A549 (cell line): ENCODE measurements at regions not wholly inside any gene's neighbourhood (a gene's known extent, or its start where the extent isn't known, plus 50 kb on each side); places are given as distances from the start of the nearest gene placed in this dataset.

Experiments
- ATAC-seq, 2 experiments: fragments of 200-7000 bp in 1 of 2; fragments of >200 bp in 1 of 2; cut with Nextera tagmentation in 1 of 2; cut with Tn5 transposase in 1 of 2; 3 replicates each; pipeline versions ENCODE4 v1.8.0 to v1.9.1; 2018 to 2020; ENCODE audit warnings: mild to moderate bottlenecking in 1 of 2, moderate library complexity in 1 of 2
- CTCF ChIA-PET: fragments of 300-600 bp; sonication (Branson Sonifier 250); formaldehyde crosslinking; extraction: SDS; loops from one replicate; lab custom pipeline; 2021; ENCODE audit warnings: antibody characterized with exemption, inconsistent platforms; lab: Yijun Ruan, JAX
- POLR2A ChIA-PET: fragments of 350-600 bp; formaldehyde crosslinking; extraction: SDS; loops from one replicate; lab custom pipeline; 2021; ENCODE audit warnings: antibody characterized with exemption, inconsistent platforms; lab: Yijun Ruan, JAX
- DNase-seq, 2 experiments: peaks; one replicate each; pipeline versions ENCODE4 v3.0.0 to v3.0.0-alpha.2; 2011 to 2016; ENCODE audit warnings: low read depth in 1 of 2, low spot score in 1 of 2
- FAIRE-seq: peaks from 2 replicates; lab custom pipeline; 2011; peaks lifted over from hg19 to GRCh38; lab: Jason Lieb, UNC
- H3K27ac ChIP-seq, 2 experiments: fragments of >200 bp; sonication (Bioruptor Twin); formaldehyde crosslinking; 3 replicates each; pipeline ENCODE4 v1.5.1; 2016 to 2017
- H3K4me1 ChIP-seq: fragments of >200 bp; sonication (Bioruptor Twin); formaldehyde crosslinking; 3 replicates; pipeline ENCODE4 v1.6.1; 2016
- H3K4me2 ChIP-seq: fragments of >200 bp; sonication (Bioruptor Twin); formaldehyde crosslinking; 3 replicates; pipeline ENCODE4 v1.6.1; 2016
- H3K4me3 ChIP-seq: fragments of >200 bp; sonication (Bioruptor Twin); formaldehyde crosslinking; 3 replicates; pipeline ENCODE4 v1.5.1; 2016
- H3K9me3 ChIP-seq: fragments of >200 bp; sonication (Bioruptor Twin); formaldehyde crosslinking; 3 replicates; pipeline ENCODE4 v1.6.1; 2016
- BHLHE40 ChIP-seq: IDR thresholded peaks from 2 replicates; pipeline ENCODE4 v1.6.1; 2012; ENCODE audit warnings: low read depth, low read length, inconsistent platforms
- CBX2 ChIP-seq: fragments of 200-600 bp; sonication (generic); IDR thresholded peaks from 2 replicates; pipeline ENCODE4 v1.6.1; 2016; ENCODE audit warnings: low read depth, mild to moderate bottlenecking, borderline replicate concordance
- CHD2 ChIP-seq: fragments of 150-350 bp; IDR thresholded peaks from 2 replicates; pipeline ENCODE4 v1.6.1; 2014; ENCODE audit warnings: low read length; ENCODE audit not compliant: partially characterized antibody
- CHD4 ChIP-seq: fragments of 200-600 bp; sonication (generic); IDR thresholded peaks from 2 replicates; pipeline ENCODE4 v1.6.1; 2016; ENCODE audit warnings: antibody characterized with exemption, mild to moderate bottlenecking, borderline replicate concordance
- EHF ChIP-seq: fragments of 250-450 bp; sonication (Bioruptor Pico); IDR thresholded peaks from 2 replicates; pipeline ENCODE4 v1.5.0; 2020; ENCODE audit warnings: mild to moderate bottlenecking
- EHMT2 ChIP-seq: fragments of 200-600 bp; sonication (generic); IDR thresholded peaks from 2 replicates; pipeline ENCODE4 v1.6.1; 2016; ENCODE audit warnings: antibody characterized with exemption, low read depth, mild to moderate bottlenecking, moderate library complexity
- EP300 ChIP-seq, 2 experiments: fragments of >200 bp; sonication (Bioruptor Twin); formaldehyde crosslinking; IDR thresholded peaks; 2 replicates in 1 of 2; 3 replicates in 1 of 2; pipeline ENCODE4 v1.6.1; 2016 to 2017
- FOSB ChIP-seq: fragments of 250-450 bp; sonication (Bioruptor Pico); IDR thresholded peaks from 2 replicates; pipeline ENCODE4 v1.5.0; 2020; ENCODE audit warnings: mild to moderate bottlenecking, moderate library complexity
- FOXS1 ChIP-seq: fragments of 250-450 bp; sonication (Bioruptor Pico); IDR thresholded peaks from 2 replicates; pipeline ENCODE4 v1.5.0; 2020; ENCODE audit warnings: mild to moderate bottlenecking, moderate library complexity
- HOXB13 ChIP-seq: fragments of 250-450 bp; sonication (Bioruptor Pico); IDR thresholded peaks from 2 replicates; pipeline ENCODE4 v1.5.0; 2020; ENCODE audit warnings: low read depth, mild to moderate bottlenecking, moderate library complexity
- HOXB5 ChIP-seq: fragments of 250-450 bp; sonication (Bioruptor Pico); IDR thresholded peaks from 2 replicates; pipeline ENCODE4 v1.5.0; 2020; ENCODE audit warnings: mild to moderate bottlenecking, moderate library complexity
- JUN ChIP-seq, 2 experiments: fragments of >200 bp; sonication (Bioruptor Twin); formaldehyde crosslinking; IDR thresholded peaks; 2 replicates in 1 of 2; 3 replicates in 1 of 2; pipeline ENCODE4 v1.6.1; 2016 to 2017
- MAFK ChIP-seq: fragments of 450-650 bp; IDR thresholded peaks from 2 replicates; pipeline ENCODE4 v1.6.1; 2014; ENCODE audit not compliant: partially characterized antibody
- NPAS2 ChIP-seq: fragments of 250-450 bp; sonication (Bioruptor Pico); IDR thresholded peaks from 2 replicates; pipeline ENCODE4 v1.8.0; 2022; ENCODE audit warnings: mild to moderate bottlenecking, moderate library complexity, borderline replicate concordance
- POLR2A ChIP-seq: IDR thresholded peaks from 2 replicates; pipeline ENCODE4 v1.6.1; 2012; ENCODE audit warnings: mild to moderate bottlenecking, low read length
- RAD21 ChIP-seq, 2 experiments: fragments of >200 bp in 1 of 2; sonication (Bioruptor Twin) in 1 of 2; formaldehyde crosslinking in 1 of 2; IDR thresholded peaks in 1 of 2; conservative IDR thresholded peaks in 1 of 2; 2 replicates in 1 of 2; 3 replicates in 1 of 2; pipeline ENCODE4 v1.6.1; 2012 to 2018; ENCODE audit warnings: inconsistent platforms in 1 of 2
- RNF2 ChIP-seq: fragments of 200-600 bp; sonication (generic); IDR thresholded peaks from 2 replicates; pipeline ENCODE4 v1.6.1; 2016; ENCODE audit warnings: low read depth, mild to moderate bottlenecking, antibody characterized with exemption, moderate library complexity, borderline replicate concordance
- SREBF2 ChIP-seq: fragments of 450-650 bp; IDR thresholded peaks from 2 replicates; pipeline ENCODE4 v1.6.1; 2014; ENCODE audit warnings: mild to moderate bottlenecking, moderate library complexity
- TP53 ChIP-seq: fragments of 250-450 bp; sonication (Bioruptor Pico); IDR thresholded peaks from 2 replicates; pipeline ENCODE4 v1.5.0; 2021; ENCODE audit warnings: mild to moderate bottlenecking, moderate library complexity
- ZFP36 ChIP-seq: fragments of 450-650 bp; IDR thresholded peaks from 2 replicates; pipeline ENCODE4 v1.6.1; 2014; ENCODE audit warnings: borderline replicate concordance; ENCODE audit not compliant: partially characterized antibody
- ZNF302 ChIP-seq: fragments of 250-450 bp; sonication (Bioruptor Pico); IDR thresholded peaks from 2 replicates; pipeline ENCODE4 v1.9.0; 2021; ENCODE audit warnings: inconsistent platforms, mild to moderate bottlenecking, moderate library complexity
- WGBS: methylation state at CpG from one replicate; pipeline ENCODE4 v1.1.6; 2017; ENCODE audit errors: missing lambda C conversion rate; 5-methylcytosine and 5-hydroxymethylcytosine counted together
- TF ChIP-seq, protein P1 (sequence below): IDR thresholded peaks from 2 replicates; pipeline ENCODE4 v1.6.1; 2012
- TF ChIP-seq, protein P2 (sequence below): fragments of >200 bp; sonication (Bioruptor Twin); formaldehyde crosslinking; IDR thresholded peaks from 3 replicates; pipeline ENCODE4 v1.6.1; 2016
- TF ChIP-seq, protein P3 (sequence below): fragments of 150-350 bp; IDR thresholded peaks from 2 replicates; pipeline ENCODE4 v1.6.1; 2014; ENCODE audit warnings: low read depth, mild to moderate bottlenecking, low read length
- TF ChIP-seq, protein P4 (sequence below): fragments of >200 bp; sonication (Bioruptor Twin); formaldehyde crosslinking; IDR thresholded peaks from 3 replicates; pipeline ENCODE4 v1.5.1; 2016
- TF ChIP-seq, protein P5 (sequence below): fragments of >200 bp; sonication (Bioruptor Twin); formaldehyde crosslinking; IDR thresholded peaks from 2 replicates; pipeline ENCODE4 v1.6.1; 2016

DNA sequence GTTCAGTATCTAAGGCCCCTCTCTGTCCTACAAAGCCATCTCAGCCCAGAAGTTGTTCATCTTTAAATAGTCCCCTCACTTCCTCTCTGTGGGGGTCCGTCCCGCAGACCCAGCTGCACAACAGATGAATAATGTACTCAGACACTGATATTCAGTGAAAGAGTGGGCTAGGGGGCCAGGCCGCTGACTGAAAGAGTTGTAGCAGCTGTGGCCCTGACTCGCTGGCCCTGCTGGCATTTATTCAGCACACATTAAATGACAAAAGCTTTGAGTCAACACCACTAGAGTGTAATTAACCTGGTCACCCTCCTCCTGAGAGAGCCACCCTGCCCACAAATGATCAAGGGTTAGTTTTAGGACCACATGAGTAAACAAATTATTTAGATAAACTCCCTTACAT is 76.3 kb downstream of the MED10 start:
- ChIA-PET CTCF (interaction anchor here (0.7 kb wide), 1 partner anchor 20 kb away, joined by 3 read pairs; no protein-coding TSS in a partner anchor), POLR2A (no interaction called here)
- Histone ChIP-seq H3K9me3 (no peaks in the 10 kb centered on the region), H3K27ac (no peak overlapping the region), H3K4me2 (no peak overlapping the region), H3K4me3 (no peak overlapping the region), H3K4me1 (no peaks in the 10 kb centered on the region)
- 5% methylated on average over 4 of the region's 4 CpGs for WGBS
- ATAC-seq (no peak), FAIRE-seq (no peak), DNase-seq (no peak)
- TF ChIP-seq ZNF302 (no peak), FOXS1 (no peak), CHD2 (no peak), NPAS2 (CRISPR knock-in tag) (no peak), EP300 (IDR thresholded peaks at IDR 0.05) (no peak), CHD4 (no peak), HOXB13 (no peak), CBX2 (no peak), SREBF2 (no peak), FOSB (no peak), ZFP36 (no peak)
- TF ChIP-seq, protein P1, sequence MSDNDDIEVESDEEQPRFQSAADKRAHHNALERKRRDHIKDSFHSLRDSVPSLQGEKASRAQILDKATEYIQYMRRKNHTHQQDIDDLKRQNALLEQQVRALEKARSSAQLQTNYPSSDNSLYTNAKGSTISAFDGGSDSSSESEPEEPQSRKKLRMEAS: no peak
- TF ChIP-seq, protein P2, sequence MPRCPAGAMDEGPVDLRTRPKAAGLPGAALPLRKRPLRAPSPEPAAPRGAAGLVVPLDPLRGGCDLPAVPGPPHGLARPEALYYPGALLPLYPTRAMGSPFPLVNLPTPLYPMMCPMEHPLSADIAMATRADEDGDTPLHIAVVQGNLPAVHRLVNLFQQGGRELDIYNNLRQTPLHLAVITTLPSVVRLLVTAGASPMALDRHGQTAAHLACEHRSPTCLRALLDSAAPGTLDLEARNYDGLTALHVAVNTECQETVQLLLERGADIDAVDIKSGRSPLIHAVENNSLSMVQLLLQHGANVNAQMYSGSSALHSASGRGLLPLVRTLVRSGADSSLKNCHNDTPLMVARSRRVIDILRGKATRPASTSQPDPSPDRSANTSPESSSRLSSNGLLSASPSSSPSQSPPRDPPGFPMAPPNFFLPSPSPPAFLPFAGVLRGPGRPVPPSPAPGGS: no peak
- TF ChIP-seq, protein P3, sequence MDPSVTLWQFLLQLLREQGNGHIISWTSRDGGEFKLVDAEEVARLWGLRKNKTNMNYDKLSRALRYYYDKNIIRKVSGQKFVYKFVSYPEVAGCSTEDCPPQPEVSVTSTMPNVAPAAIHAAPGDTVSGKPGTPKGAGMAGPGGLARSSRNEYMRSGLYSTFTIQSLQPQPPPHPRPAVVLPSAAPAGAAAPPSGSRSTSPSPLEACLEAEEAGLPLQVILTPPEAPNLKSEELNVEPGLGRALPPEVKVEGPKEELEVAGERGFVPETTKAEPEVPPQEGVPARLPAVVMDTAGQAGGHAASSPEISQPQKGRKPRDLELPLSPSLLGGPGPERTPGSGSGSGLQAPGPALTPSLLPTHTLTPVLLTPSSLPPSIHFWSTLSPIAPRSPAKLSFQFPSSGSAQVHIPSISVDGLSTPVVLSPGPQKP: no peak

DNA sequence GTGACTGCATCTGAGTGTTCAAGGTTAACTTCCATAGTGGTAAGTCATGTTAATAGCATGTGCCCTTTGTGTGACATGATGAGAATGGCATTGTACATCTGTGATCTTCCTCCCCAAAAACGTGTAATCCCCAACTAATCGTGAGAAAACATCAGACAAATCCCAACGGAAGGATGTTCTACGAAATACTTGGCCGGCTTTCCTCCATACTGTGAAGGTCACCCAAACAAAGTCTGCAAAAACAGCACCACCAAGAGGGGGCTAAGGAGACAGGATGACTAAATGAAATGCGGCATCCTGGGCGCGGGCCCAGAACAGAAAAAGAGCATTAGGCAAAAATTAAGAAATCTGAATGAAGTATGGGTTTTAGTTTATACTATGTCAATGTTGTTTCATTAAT is 81.8 kb downstream of the MED10 start:
- 41% methylated on average over 8 of the region's 8 CpGs for WGBS
- DNase-seq (no peak), FAIRE-seq (no peak), ATAC-seq (no peak)
- TF ChIP-seq BHLHE40: no peak
- no peak for TF ChIP-seq ZFP36
- TF ChIP-seq HOXB5 (CRISPR knock-in tag): no peak
- no peak for TF ChIP-seq CBX2
- no peak for TF ChIP-seq EHF (CRISPR knock-in tag)
- TF ChIP-seq RNF2: no peak
- no peak for TF ChIP-seq POLR2A
- no peak for TF ChIP-seq FOXS1
- TF ChIP-seq, protein P4, sequence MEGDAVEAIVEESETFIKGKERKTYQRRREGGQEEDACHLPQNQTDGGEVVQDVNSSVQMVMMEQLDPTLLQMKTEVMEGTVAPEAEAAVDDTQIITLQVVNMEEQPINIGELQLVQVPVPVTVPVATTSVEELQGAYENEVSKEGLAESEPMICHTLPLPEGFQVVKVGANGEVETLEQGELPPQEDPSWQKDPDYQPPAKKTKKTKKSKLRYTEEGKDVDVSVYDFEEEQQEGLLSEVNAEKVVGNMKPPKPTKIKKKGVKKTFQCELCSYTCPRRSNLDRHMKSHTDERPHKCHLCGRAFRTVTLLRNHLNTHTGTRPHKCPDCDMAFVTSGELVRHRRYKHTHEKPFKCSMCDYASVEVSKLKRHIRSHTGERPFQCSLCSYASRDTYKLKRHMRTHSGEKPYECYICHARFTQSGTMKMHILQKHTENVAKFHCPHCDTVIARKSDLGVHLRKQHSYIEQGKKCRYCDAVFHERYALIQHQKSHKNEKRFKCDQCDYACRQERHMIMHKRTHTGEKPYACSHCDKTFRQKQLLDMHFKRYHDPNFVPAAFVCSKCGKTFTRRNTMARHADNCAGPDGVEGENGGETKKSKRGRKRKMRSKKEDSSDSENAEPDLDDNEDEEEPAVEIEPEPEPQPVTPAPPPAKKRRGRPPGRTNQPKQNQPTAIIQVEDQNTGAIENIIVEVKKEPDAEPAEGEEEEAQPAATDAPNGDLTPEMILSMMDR: no peak
- TF ChIP-seq, protein P5, sequence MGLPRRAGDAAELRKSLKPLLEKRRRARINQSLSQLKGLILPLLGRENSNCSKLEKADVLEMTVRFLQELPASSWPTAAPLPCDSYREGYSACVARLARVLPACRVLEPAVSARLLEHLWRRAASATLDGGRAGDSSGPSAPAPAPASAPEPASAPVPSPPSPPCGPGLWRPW: no peak
- TF ChIP-seq EHMT2: no peak
- TF ChIP-seq MAFK: no peak
- TF ChIP-seq RAD21 (conservative IDR thresholded peaks at IDR 0.05 in 1 of 2, IDR thresholded peaks at IDR 0.05 in 1 of 2): no peak
- no peak for TF ChIP-seq ZNF302
- TF ChIP-seq JUN (IDR thresholded peaks at IDR 0.05): no peak
- TF ChIP-seq TP53 (CRISPR knock-in tag): no peak
- ChIA-PET CTCF (no interaction called here), POLR2A (no interaction called here)
- Histone ChIP-seq H3K4me3 (no peak overlapping the region), H3K4me1 (no peaks in the 10 kb centered on the region), H3K27ac (no peak overlapping the region), H3K4me2 (no peak overlapping the region), H3K9me3 (no peaks in the 10 kb centered on the region)
